Neural crest cell (in vitro differentiated cells): ENCODE measurements at regions not wholly inside any gene's neighbourhood (a gene's known extent, or its start where the extent isn't known, plus 50 kb on each side); places are given as distances from the start of the nearest gene placed in this dataset.

Experiments used
- DNase-seq: peaks from one replicate; pipeline ENCODE4 v3.0.0; 2021; ENCODE audit warnings: low read depth, mixed read lengths, low spot score
- H3K27ac Mint-ChIP-seq: one replicate; pipeline ENCODE4 v1.8.0; 2021; ENCODE audit warnings: mild to moderate bottlenecking, mixed read lengths; ENCODE audit not compliant: unreplicated experiment
- H3K27me3 Mint-ChIP-seq: 2 replicates; pipeline ENCODE4 v1.8.0; 2021; ENCODE audit warnings: low read depth, mild to moderate bottlenecking, mixed read lengths
- H3K36me3 Mint-ChIP-seq: 2 replicates; pipeline ENCODE4 v1.8.0; 2021; ENCODE audit warnings: low read depth, mild to moderate bottlenecking, mixed read lengths
- H3K4me1 Mint-ChIP-seq: 2 replicates; pipeline ENCODE4 v1.8.0; 2021; ENCODE audit warnings: mixed read lengths
- H3K4me3 Mint-ChIP-seq: one replicate; pipeline ENCODE4 v1.8.0; 2021; ENCODE audit warnings: mild to moderate bottlenecking, mixed read lengths
- H3K9me3 Mint-ChIP-seq: 2 replicates; pipeline ENCODE4 v1.8.0; 2021; ENCODE audit warnings: mixed read lengths
- CTCF ChIP-seq: fragments of 200-600 bp; sonication (generic); conservative IDR thresholded peaks from 2 replicates; pipeline ENCODE4 v1.5.0; 2021; ENCODE audit warnings: antibody characterized with exemption, mild to moderate bottlenecking

GRCh38 chr11:18844753-18845367 lies 53.3 kb upstream of the PTPN5 start:
- Mint-ChIP-seq H3K4me1 (no peaks in the 10 kb centered on the region), H3K27ac (no peak overlapping the region), H3K9me3 (peaks cover 4% of the 10 kb centered on the region), H3K36me3 (peaks cover 3% of the 10 kb centered on the region), H3K27me3 (peaks cover 82% of the 10 kb centered on the region), H3K4me3 (no peak overlapping the region)
- peak; percentile 69 for TF ChIP-seq CTCF
- no peak for DNase-seq
